Left ventricle myocardium inferior (tissue), 1 donor: ENCODE measurements at regions not wholly inside any gene's neighbourhood (a gene's known extent, or its start where the extent isn't known, plus 50 kb on each side); places are given as distances from the start of the nearest gene placed in this dataset.

ENCODE experiments used
- DNase-seq: peaks from one replicate; pipeline ENCODE4 v3.0.0-alpha.2; 2020
- H3K27ac ChIP-seq: fragments of 200-600 bp; replicated peaks from 2 replicates; pipeline ENCODE4 v1.8.0; 2021
- H3K27me3 ChIP-seq: fragments of 200-600 bp; 2 replicates; pipeline ENCODE4 v1.8.0; 2021; ENCODE audit warnings: low read depth
- H3K36me3 ChIP-seq: fragments of 200-600 bp; 2 replicates; pipeline ENCODE4 v1.8.0; 2021
- H3K4me1 ChIP-seq: fragments of 200-600 bp; 2 replicates; pipeline ENCODE4 v1.8.0; 2021
- H3K4me3 ChIP-seq: fragments of 200-600 bp; 2 replicates; pipeline ENCODE4 v1.8.0; 2021; ENCODE audit warnings: mild to moderate bottlenecking, moderate library complexity
- H3K9me3 ChIP-seq: fragments of 200-600 bp; replicated peaks from 2 replicates; pipeline ENCODE4 v1.8.0; 2021
- CTCF ChIP-seq: fragments of 200-600 bp; IDR thresholded peaks from 2 replicates; pipeline ENCODE4 v1.8.0; 2021; ENCODE audit warnings: antibody characterized with exemption, mild to moderate bottlenecking, borderline replicate concordance
- intact Hi-C: fragments of 100-400 bp; cut with micrococcal nuclease; formaldehyde crosslinking; loops from one replicate; pipeline ENCODE4 v1.11.0; 2022
- donor health status: DM: no; HTN: yes; CAD: no; lungs with severe emphysema.

- no peaks in the 10 kb centered on the region for H3K4me1 ChIP-seq
- H3K36me3 ChIP-seq: no peaks in the 10 kb centered on the region
- no peaks in the 10 kb centered on the region for H3K27me3 ChIP-seq
- intact Hi-C loops: no loop called here
- no peak overlapping the region for H3K4me3 ChIP-seq
- no peak for TF ChIP-seq CTCF
- no peak overlapping the region for H3K27ac ChIP-seq
- DNase-seq: no peak
- no peaks in the 10 kb centered on the region for H3K9me3 ChIP-seq
Measured at GRCh38 chr4:104411502-104411901, 83.2 kb downstream of the CXXC4 start.

- intact Hi-C loops: no loop called here
- Histone ChIP-seq H3K4me1 (no peaks in the 10 kb centered on the region), H3K4me3 (no peak overlapping the region), H3K36me3 (no peaks in the 10 kb centered on the region), H3K27me3 (no peaks in the 10 kb centered on the region), H3K27ac (no peak overlapping the region), H3K9me3 (no peaks in the 10 kb centered on the region)
- no peak for TF ChIP-seq CTCF
- no peak for DNase-seq
Measured at GRCh38 chr4:104408878-104409277, 85.8 kb downstream of the CXXC4 start.

- no peaks in the 10 kb centered on the region for H3K4me1 ChIP-seq
- intact Hi-C loops: no loop called here
- no peak for TF ChIP-seq CTCF
Measured at GRCh38 chr4:104404361-104404760, 90.3 kb downstream of the CXXC4 start.

GRCh38 chr4:104395168-104395614 lies 99.5 kb downstream of the CXXC4 start:
- Histone ChIP-seq H3K27ac (no peak overlapping the region), H3K4me3 (no peak overlapping the region), H3K4me1 (peaks cover 8% of the 10 kb centered on the region), H3K27me3 (no peaks in the 10 kb centered on the region), H3K9me3 (no peaks in the 10 kb centered on the region), H3K36me3 (no peaks in the 10 kb centered on the region)
- intact Hi-C loops: no loop called here
- no peak for DNase-seq
- TF ChIP-seq CTCF: no peak

More at GRCh38 chr4:104404361-104404760, 90.3 kb downstream of the CXXC4 start:
- Histone ChIP-seq H3K27ac (no peak overlapping the region), H3K9me3 (peaks cover 19% of the 10 kb centered on the region), H3K36me3 (no peaks in the 10 kb centered on the region), H3K4me3 (no peak overlapping the region), H3K27me3 (no peaks in the 10 kb centered on the region)
- no peak for DNase-seq

GRCh38 chr4:104394406-104395167 lies 100.1 kb downstream of the CXXC4 start:
- Histone ChIP-seq H3K36me3 (no peaks in the 10 kb centered on the region), H3K9me3 (no peaks in the 10 kb centered on the region), H3K27ac (no peak overlapping the region), H3K27me3 (no peaks in the 10 kb centered on the region), H3K4me1 (peaks cover 8% of the 10 kb centered on the region), H3K4me3 (peak overlapping the region; percentile 46)
- peak; percentile 11 for DNase-seq
- intact Hi-C loops: no loop called here
- no peak for TF ChIP-seq CTCF
